PFSK-1 (cell line): ENCODE measurements at regions not wholly inside any gene's neighbourhood (a gene's known extent, or its start where the extent isn't known, plus 50 kb on each side); places are given as distances from the start of the nearest gene placed in this dataset.

ENCODE experiments used
- FOXP2 ChIP-seq: optimal IDR thresholded peaks from 2 replicates; pipeline ENCODE3; 2011; ENCODE audit warnings: borderline replicate concordance, control low read depth, inconsistent platforms; ENCODE audit not compliant: insufficient read depth; ENCODE audit errors: extremely low read length, extremely low read depth
- POLR2AphosphoS5 ChIP-seq: IDR thresholded peaks from 2 replicates; pipeline ENCODE4 v1.6.1; 2012; ENCODE audit warnings: low read depth, mild to moderate bottlenecking, control low read depth, low read length, moderate library complexity
- REST ChIP-seq, 2 experiments: IDR thresholded peaks; 2 replicates each; pipeline versions ENCODE4 v1.6.1 to v1.8.0; 2011 to 2012; ENCODE audit warnings: low read depth in 2 of 2, low read length in 2 of 2, control low read depth in 1 of 2, inconsistent platforms in 1 of 2, mild to moderate bottlenecking in 1 of 2, moderate library complexity in 1 of 2; ENCODE audit not compliant: insufficient read depth in 1 of 2
- SIN3A ChIP-seq: IDR thresholded peaks from 2 replicates; pipeline ENCODE4 v1.6.1; 2012; ENCODE audit warnings: mild to moderate bottlenecking, low read length, moderate library complexity, borderline replicate concordance; ENCODE audit not compliant: insufficient read depth
- TAF1 ChIP-seq: IDR thresholded peaks from 2 replicates; pipeline ENCODE4 v1.6.1; 2012; ENCODE audit warnings: low read length, control low read depth, borderline replicate concordance; ENCODE audit not compliant: insufficient read depth

- no peak for TF ChIP-seq FOXP2
- no peak for TF ChIP-seq SIN3A
- TF ChIP-seq REST (IDR thresholded peaks at IDR 0.05; ENCODE audit: insufficient read depth in 1 of 2, low read depth in 2 of 2, low read length in 2 of 2) = no peak
- no peak for TF ChIP-seq TAF1
- TF ChIP-seq POLR2AphosphoS5 = no peak
These were observed 500.6 kb downstream of the PYDC2 start for GRCh38 chr3:191961529-191961928.

- no peak for TF ChIP-seq FOXP2
These were observed 501.4 kb downstream of the PYDC2 start for GRCh38 chr3:191962324-191962723.

GRCh38 chr3:191963182-191963581 lies 502.2 kb downstream of the PYDC2 start:
- no peak for TF ChIP-seq SIN3A
- no peak for TF ChIP-seq TAF1
- TF ChIP-seq POLR2AphosphoS5 = no peak
- TF ChIP-seq REST (IDR thresholded peaks at IDR 0.05; ENCODE audit: insufficient read depth in 1 of 2, low read depth in 2 of 2, low read length in 2 of 2) = no peak
- no peak for TF ChIP-seq FOXP2

- no peak for TF ChIP-seq REST (IDR thresholded peaks at IDR 0.05; ENCODE audit: insufficient read depth in 1 of 2, low read depth in 2 of 2, low read length in 2 of 2)
- TF ChIP-seq POLR2AphosphoS5 = no peak
- TF ChIP-seq SIN3A = no peak
- no peak for TF ChIP-seq FOXP2
- TF ChIP-seq TAF1 = no peak
These were observed 505.6 kb downstream of the PYDC2 start for GRCh38 chr3:191966556-191966955.

GRCh38 chr3:191968299-191968698 lies 507.3 kb downstream of the PYDC2 start:
- TF ChIP-seq REST (IDR thresholded peaks at IDR 0.05; ENCODE audit: insufficient read depth in 1 of 2, low read depth in 2 of 2, low read length in 2 of 2) (no peak), POLR2AphosphoS5 (no peak), TAF1 (no peak), FOXP2 (no peak)

- no peak for TF ChIP-seq POLR2AphosphoS5
- TF ChIP-seq FOXP2 = no peak
- no peak for TF ChIP-seq REST (IDR thresholded peaks at IDR 0.05; ENCODE audit: insufficient read depth in 1 of 2, low read depth in 2 of 2, low read length in 2 of 2)
- TF ChIP-seq TAF1 = no peak
- no peak for TF ChIP-seq SIN3A
These were observed 511.9 kb downstream of the PYDC2 start for GRCh38 chr3:191972714-191973398.
